ENCODE measurements at regions not wholly inside any gene's neighbourhood (a gene's known extent, or its start where the extent isn't known, plus 50 kb on each side); places are given as distances from the start of the nearest gene placed in this dataset.

- TF ChIP-seq, protein P1, sequence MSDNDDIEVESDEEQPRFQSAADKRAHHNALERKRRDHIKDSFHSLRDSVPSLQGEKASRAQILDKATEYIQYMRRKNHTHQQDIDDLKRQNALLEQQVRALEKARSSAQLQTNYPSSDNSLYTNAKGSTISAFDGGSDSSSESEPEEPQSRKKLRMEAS (IDR thresholded peaks at IDR 0.05) = no peak
- TF ChIP-seq YY1 (IDR thresholded peaks at IDR 0.05; ENCODE audit: low read depth) (no peak), NFIC (IDR thresholded peaks at IDR 0.05) (no peak), REST (IDR thresholded peaks at IDR 0.05; ENCODE audit: low read depth) (no peak), TAF1 (IDR thresholded peaks at IDR 0.05; ENCODE audit: low read depth) (no peak), USF1 (IDR thresholded peaks at IDR 0.05) (no peak), EGR1 (IDR thresholded peaks at IDR 0.05) (no peak), RAD21 (IDR thresholded peaks at IDR 0.05; ENCODE audit: low read depth) (no peak), FOXM1 (IDR thresholded peaks at IDR 0.05; ENCODE audit: borderline replicate concordance, low read depth) (no peak), CREB1 (IDR thresholded peaks at IDR 0.05; ENCODE audit: low read depth) (no peak), CEBPB (IDR thresholded peaks at IDR 0.05) (no peak), EP300 (IDR thresholded peaks at IDR 0.05; ENCODE audit: borderline replicate concordance) (no peak)
Measured at GRCh38 chr2:104685591-104685990, 168.3 kb upstream of the POU3F3 start.
